GM21529 (cell line): ENCODE measurements at regions not wholly inside any gene's neighbourhood (a gene's known extent, or its start where the extent isn't known, plus 50 kb on each side); places are given as distances from the start of the nearest gene placed in this dataset.
A peak's percentile ranks its signal among the peaks of the same experiment; 100 is the strongest.

Experiments used
- ATAC-seq: cut with Tn5 transposase; IDR thresholded peaks from one replicate; pipeline ENCODE4 v1.9.1; 2021; ENCODE audit not compliant: unreplicated experiment

- no peak for ATAC-seq
These were observed 69.8 kb downstream of the CD83 start for GRCh38 chr6:14187406-14187805.

DNA sequence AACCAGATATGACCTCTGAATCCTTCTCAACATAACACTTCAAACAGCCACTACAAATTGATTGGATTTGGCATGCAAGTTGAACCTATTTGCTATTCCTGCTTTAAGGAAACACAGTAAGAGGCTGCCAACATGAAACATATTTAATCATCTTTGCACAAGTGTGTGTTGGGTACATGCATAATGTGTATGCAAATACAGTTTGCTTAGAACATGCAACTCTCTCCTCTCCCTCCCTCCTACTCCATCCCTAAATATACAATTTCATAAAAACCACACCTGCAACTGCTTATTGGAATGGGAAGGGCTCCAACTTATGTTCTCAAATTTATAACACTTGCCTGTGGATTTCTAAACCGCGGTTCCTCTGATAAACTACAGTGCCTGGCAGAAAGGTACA, 71.5 kb downstream of the CD83 start:
- ATAC-seq, result no peak

DNA sequence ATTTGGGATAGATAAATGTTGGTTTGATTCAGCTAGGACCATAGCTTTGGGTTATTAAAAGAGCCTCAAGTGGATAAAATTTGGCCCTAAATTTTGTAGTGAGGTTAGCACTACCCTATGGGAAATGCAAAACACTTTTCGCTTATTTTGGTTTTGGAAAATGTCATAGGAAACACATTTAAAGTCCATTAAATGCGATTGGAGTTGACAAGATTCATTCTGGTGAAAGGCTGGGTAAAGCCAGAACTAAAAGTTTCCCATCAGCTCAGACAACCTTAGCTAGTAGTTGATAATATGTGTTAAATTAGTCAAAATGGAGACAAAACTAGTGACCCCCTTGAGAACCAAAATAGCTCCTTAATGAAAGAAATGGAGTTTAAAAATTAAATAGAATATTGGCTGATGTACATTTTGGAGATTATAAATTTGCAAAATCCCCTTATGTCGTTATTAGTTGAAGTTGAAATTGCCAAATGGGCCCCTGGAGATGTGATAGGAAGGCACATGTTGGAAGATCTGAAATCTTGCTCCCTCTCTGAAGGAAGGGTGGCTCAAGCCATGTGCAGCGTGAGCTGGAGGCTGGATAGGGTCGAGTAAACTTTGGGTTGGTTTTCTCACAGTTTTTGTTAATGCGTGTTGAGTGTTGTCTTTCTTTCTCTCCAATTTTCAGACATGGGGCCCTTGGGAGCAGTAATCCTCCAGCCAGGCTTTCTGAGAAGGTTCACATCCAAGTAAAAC, 72.8 kb downstream of the CD83 start:
- no peak for ATAC-seq

DNA sequence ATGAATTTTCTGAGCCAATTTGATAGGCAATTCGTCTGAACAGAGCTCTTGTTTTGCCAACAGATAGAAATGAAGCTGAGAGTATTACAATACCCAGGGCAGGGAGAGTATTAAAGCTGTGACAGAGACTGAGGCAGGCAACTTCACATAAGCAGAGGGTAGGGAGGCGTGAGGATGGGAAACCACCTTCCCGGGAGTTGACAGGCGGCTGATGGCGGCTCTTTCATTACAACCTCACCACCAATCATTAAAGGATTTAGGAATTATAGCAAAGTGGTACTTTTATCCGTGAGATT, 73.3 kb downstream of the CD83 start:
- ATAC-seq, result no peak

DNA sequence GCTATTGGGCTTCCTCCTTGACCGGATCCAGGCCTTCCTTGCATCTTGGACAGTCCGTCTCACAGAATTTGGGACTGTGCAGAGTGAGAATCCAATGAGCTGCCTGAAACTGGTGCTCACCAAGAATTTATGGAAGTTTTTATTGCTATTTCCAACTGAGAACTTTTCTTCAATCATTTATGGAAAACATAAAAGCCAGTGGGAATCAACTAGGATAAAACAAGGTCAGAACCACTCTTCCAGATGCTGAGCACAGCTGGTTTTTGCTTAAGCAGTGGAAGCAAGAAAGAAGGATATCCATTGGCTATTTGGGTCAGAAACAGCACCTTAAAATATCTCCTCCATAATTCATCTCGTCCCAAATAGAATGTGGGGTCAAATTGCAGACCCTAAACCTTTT, 74.2 kb downstream of the CD83 start:
- no peak for ATAC-seq

- no peak for ATAC-seq
These were observed 74.7 kb downstream of the CD83 start for GRCh38 chr6:14192216-14192788.

GRCh38 chr6:14193524-14193923, 76.0 kb downstream of the CD83 start:
- no peak for ATAC-seq

DNA sequence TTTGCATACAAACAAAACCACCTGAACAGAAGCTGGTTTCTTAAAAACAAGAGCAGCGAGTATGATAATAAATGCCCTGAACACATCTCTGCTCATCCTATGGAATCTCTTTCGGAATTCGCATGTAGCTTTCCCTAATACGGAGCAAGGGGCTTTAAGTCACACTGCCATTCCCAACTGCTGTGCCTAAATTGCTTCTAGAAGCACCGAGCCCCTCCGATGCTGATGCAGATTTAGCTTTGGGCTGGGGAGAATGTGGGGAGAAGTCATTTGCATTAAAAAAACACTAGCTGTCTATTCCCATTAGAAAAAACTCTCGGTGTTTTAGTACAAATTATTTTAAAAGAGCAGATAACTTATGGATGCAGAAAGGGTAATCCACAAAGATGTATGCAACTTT, 76.9 kb downstream of the CD83 start:
- ATAC-seq, result no peak

DNA sequence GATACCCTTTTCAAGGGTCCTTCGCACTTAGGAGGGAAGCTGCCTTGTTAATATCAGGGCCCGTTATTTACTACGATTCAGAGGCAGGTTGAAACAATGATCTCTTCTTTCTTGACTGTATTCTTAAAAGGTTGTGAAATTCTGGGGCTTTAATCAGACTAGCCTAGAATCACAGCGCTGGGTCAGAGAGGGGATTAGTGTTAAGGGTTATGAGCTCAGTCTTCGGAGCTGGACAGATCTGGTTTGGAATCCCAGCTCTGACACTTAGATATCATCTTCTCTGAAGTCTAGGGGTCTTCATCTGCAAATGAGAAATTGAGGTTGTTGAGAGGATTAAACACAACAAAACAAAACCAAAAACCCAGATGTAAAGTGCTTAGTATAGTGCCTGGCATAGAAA, 77.4 kb downstream of the CD83 start:
- ATAC-seq, result no peak

- ATAC-seq, result no peak
These were observed 78.5 kb downstream of the CD83 start for GRCh38 chr6:14196026-14196425.

DNA sequence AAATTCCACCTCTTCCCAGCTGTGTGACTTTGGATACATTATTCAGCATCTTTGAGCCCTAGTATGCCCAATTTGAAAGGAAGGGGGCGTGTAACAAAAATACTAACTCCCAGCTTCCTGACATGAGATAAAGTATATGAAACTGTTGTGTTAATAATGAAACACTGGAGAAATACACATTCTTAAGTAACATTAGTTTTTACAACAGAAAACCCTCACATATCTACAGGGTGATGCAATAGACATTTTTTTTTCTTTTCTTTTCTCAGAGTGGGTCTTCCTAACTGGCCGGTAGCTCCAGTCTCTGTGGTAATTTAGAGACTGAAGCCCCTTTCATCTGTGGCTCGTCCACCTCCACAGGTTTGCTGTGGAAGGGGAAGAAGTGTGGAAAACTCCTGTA, 79.5 kb downstream of the CD83 start:
- no peak for ATAC-seq

DNA sequence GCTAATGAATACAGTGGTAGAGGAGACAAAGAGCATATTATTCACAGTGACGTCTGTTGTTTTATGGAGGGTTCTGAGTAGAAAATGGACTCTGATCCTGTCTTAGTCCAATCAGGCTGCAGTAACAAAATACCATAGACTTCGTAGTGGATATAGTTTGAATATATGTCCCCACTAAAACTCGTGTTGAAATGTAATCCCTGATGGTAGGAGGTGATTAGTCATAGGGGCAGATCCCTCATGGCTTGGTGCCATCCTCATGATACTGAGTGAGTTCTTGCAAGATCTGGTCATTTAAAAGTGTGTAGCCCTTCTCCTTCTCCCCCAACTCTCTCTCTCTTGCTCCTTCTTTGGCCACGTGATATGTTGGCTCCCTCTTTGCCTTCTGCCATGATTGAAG, 82.5 kb downstream of the CD83 start:
- ATAC-seq, result no peak

DNA sequence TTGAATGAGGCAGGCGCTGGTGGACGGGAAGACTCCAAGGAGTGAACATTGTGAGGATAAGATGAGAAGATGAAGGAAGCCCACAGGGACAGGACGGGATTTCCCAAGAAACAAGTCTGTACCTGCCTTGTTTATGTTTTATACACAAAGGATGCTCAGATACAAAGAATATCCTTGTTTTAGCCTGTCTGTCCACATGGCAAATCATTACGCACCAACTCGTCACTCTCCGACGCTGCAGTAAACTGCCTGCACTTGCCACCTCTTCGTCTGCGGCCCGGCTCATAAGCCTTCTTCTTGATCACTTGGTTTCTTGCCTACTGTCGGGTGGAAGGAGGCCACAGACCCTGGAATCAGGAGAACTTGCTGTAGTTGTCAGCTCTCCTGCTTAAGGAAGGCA, 85.4 kb downstream of the CD83 start:
- no peak for ATAC-seq

- ATAC-seq, result no peak
These were observed 88.8 kb downstream of the CD83 start for GRCh38 chr6:14206391-14206790.

DNA sequence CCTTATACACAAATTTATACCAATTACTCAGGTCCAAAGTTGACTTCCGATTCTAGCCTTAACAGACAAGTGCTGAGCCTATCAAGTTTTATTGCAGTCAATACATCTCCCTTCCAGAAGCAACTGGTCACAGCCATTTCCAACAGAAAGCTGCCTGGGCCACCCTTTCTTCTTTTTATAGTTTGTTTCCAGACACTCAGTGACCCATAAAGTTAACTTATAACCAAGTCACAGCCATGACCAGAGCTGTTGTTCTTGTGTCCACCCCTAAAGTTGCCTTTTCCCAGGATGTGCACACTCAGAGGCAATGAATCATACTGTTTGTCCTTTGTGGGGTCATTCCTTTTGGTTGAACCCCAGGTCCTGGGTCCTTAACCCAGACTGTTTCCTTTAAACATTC, 89.9 kb downstream of the CD83 start:
- no peak for ATAC-seq

DNA sequence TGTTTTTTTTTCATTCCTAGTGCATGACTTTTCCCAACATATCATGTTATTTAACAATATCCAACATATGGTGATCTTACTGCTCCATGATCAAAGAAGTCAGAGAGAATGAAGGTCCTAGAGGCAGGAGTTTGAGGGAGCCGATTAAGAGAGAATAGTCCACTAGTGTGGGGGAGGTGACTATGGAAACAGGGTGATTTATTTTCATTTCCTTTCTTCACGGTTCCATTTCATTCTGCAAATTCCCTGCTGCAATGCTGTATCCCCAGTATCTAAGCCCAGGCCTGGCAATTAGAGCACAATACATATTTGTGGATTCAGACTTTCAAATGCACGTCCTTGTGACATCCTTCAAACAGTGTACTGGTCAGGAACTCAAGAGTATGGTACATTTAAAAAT, 91.4 kb downstream of the CD83 start:
- ATAC-seq, result no peak

DNA sequence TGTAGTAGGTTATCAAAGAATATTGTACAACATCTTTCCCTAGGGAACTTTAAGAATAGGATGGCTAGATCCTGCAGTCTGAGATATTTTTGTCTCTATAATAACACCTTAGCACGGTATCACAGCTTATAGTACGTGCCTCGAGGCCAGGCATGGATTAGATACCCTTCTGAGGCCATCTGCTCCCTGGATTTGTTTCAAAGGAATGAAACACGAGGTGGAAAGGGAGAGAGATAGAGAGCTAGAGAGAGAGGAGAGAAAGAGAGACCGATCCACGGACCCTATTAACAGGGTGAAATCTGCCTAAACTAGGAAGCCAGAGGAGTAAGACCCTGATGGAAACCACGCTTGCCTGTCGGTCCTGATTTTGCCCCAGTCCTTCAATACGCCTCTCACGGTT, 92.5 kb downstream of the CD83 start:
- no peak for ATAC-seq

- peak; percentile 91 for ATAC-seq
These were observed 93.3 kb downstream of the CD83 start for GRCh38 chr6:14210663-14211561.

GRCh38 chr6:14211562-14211942, 94.0 kb downstream of the CD83 start:
- ATAC-seq, result no peak

DNA sequence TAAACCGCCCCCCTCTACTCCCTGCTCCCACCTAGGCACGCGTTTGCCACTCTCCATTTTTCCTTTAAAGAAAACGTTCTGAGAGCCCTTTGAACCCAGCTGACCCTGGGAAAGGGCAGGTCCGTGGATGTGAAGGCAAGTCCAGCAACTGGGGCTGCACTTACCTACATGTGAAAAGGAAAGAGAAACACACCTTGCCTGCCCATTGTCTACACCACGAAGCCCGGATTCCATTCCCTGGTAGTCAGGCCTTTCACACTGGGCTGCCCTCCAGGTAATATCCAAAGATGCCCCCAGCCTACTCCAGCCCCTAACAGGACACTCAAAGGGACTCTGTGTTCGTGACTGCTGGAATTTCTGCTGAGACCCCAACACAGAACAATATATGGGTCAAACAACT, 94.4 kb downstream of the CD83 start:
- ATAC-seq, result no peak

DNA sequence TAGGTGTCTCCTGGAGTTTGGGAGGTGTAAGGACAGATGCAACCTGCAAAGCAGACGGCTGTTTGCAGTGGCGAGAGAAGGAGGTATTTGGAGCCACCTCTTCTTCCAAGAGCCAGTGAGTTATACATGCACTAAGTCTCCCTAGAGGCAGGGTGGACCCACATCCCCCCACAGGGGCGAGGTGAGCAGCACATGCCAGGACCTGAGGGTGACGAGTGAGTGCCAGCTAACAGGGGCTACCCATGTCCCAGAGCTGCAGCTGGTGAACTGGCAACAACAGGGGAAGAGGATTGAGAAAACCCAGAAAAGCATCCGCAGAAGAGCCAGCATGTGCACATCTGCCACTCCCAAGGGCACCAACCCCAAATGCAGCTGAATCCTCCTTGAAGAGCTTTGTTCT, 95.1 kb downstream of the CD83 start:
- no peak for ATAC-seq

DNA sequence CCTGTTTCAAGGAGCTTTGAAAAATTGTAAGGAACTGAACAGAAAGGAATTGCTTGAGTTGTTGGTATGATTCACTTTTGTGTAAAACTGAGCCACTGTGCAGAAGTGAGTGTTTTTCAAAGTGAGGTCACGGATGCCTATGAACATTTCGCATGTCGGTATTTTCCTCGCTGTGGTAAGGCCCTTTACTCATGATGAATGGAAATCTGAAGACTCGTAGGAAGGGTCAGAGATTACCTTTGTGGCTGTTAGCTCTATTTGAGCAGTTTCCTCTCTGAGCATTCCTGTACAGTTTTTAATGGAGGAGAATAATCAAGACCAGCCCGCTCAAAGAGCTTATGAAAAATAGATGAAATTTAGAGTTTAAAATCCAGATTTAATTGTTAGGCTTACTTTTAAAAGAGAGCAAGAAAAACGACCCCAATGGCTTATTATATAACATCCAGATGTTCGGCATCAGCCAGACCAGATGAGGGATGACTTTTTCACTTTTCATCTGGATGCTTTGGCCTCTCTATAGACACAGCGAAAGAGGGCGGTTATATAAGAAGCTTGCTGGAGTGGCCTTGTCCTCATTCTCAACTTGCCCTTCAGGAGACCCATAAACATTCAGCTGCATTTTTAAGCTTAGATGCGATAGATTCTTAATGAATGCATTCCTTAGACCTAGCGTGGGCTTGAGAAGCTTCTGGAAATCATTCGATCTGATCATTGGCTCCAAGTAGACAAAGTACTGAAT, 99.5 kb downstream of the CD83 start:
- ATAC-seq, result no peak
